22Rv1 (cell line): ENCODE measurements at regions not wholly inside any gene's neighbourhood (a gene's known extent, or its start where the extent isn't known, plus 50 kb on each side); places are given as distances from the start of the nearest gene placed in this dataset.

Source experiments
- ZFX ChIP-seq: fragments of 450-650 bp; IDR thresholded peaks from 2 replicates; pipeline ENCODE4 v1.6.1; 2017; ENCODE audit warnings: antibody characterized with exemption, borderline replicate concordance
- TF ChIP-seq, protein P1 (sequence below): fragments of 450-650 bp; IDR thresholded peaks from 2 replicates; pipeline ENCODE4 v1.5.1; 2017; ENCODE audit warnings: mild to moderate bottlenecking

DNA sequence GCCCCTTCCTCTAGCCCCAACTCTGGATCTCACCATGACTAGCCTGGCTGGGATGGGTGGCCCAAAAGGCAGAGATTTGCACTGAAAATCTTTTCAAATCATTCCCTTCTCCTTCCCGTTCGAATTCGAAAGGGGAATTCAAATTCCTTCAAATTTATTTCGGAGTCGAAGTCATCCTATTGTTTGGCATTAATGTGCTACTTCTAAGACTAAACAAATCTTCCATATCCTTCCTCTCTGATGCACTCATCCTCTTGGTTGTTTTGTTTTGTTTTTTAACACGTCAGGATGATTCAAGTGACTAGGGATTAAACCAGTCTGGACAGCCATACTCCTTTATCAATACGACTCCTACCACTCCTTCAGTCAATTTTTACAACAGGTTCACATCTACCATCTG, 95.5 kb upstream of the SGIP1 start:
- TF ChIP-seq, protein P1, sequence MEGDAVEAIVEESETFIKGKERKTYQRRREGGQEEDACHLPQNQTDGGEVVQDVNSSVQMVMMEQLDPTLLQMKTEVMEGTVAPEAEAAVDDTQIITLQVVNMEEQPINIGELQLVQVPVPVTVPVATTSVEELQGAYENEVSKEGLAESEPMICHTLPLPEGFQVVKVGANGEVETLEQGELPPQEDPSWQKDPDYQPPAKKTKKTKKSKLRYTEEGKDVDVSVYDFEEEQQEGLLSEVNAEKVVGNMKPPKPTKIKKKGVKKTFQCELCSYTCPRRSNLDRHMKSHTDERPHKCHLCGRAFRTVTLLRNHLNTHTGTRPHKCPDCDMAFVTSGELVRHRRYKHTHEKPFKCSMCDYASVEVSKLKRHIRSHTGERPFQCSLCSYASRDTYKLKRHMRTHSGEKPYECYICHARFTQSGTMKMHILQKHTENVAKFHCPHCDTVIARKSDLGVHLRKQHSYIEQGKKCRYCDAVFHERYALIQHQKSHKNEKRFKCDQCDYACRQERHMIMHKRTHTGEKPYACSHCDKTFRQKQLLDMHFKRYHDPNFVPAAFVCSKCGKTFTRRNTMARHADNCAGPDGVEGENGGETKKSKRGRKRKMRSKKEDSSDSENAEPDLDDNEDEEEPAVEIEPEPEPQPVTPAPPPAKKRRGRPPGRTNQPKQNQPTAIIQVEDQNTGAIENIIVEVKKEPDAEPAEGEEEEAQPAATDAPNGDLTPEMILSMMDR = no peak
- TF ChIP-seq ZFX = no peak
